DND-41 (cell line): ENCODE measurements at regions not wholly inside any gene's neighbourhood (a gene's known extent, or its start where the extent isn't known, plus 50 kb on each side); places are given as distances from the start of the nearest gene placed in this dataset.

ENCODE experiments used
- CTCF ChIP-seq: IDR thresholded peaks from 2 replicates; pipeline ENCODE4 v1.5.1; 2012; ENCODE audit warnings: borderline replicate concordance, low read length, moderate library complexity, mild to moderate bottlenecking; ENCODE audit not compliant: poor library complexity, severe bottlenecking; ENCODE audit errors: extremely low read depth
- EZH2 ChIP-seq: IDR thresholded peaks from 3 replicates; pipeline ENCODE4 v1.6.1; 2012; ENCODE audit warnings: borderline replicate concordance, low read depth, mild to moderate bottlenecking, moderate library complexity, low read length, inconsistent platforms; ENCODE audit not compliant: severe bottlenecking

- no peak for TF ChIP-seq CTCF
- TF ChIP-seq EZH2 = no peak
Observed at GRCh38 chr16:22675745-22676540, 138.0 kb upstream of the HS3ST2 start.
